ENCODE measurements at regions not wholly inside any gene's neighbourhood (a gene's known extent, or its start where the extent isn't known, plus 50 kb on each side); places are given as distances from the start of the nearest gene placed in this dataset.

DNA sequence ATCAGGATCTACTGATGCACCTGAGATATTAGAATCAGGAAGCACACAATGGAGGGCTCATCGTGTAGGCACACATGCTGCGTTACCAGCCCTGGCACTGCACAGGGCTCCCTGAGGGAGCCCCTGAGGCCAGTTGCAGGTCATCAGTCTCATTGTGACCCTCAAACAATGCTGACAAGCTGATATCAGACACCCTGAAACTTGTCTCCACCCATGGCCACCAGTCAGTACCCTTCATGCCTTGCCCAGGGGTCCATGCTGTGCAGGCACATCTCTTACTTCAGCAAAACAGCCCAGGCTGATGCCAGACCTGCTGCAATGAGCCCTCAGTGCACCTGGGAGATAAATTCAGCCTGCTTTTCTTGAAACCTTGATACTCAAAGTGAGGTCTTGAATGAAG is 59.5 kb upstream of the SLC6A11 start:
- TF ChIP-seq EZH2phosphoT487 (IDR thresholded peaks at IDR 0.05; ENCODE audit: insufficient read depth, low read depth) (no peak), EZH2 (IDR thresholded peaks at IDR 0.05; ENCODE audit: insufficient read depth, poor library complexity, severe bottlenecking) (no peak)
